Prostate gland (tissue), 2 donors: ENCODE measurements at regions not wholly inside any gene's neighbourhood (a gene's known extent, or its start where the extent isn't known, plus 50 kb on each side); places are given as distances from the start of the nearest gene placed in this dataset.
"Not testable (repeated sequence)": the region's sequence is repeated elsewhere in the genome, so short reads cannot be mapped to it uniquely, and the experiment has no call there.

Experiments used
- DNase-seq: peaks from one replicate; pipeline ENCODE4 v3.0.0-alpha.2; 2019; ENCODE audit warnings: low spot score
- H3K27ac ChIP-seq, 2 donors: fragments of 200-600 bp; sonication (generic); 2 replicates each; pipeline ENCODE4 v1.5.1; 2017 to 2019
- H3K27me3 ChIP-seq: fragments of 200-600 bp; sonication (generic); replicated peaks from 2 replicates; pipeline ENCODE4 v1.5.1; 2019; ENCODE audit not compliant: insufficient read depth
- H3K36me3 ChIP-seq, 2 donors: fragments of 200-600 bp; sonication (generic); 1 replicate in 1 of 2; 2 replicates in 1 of 2; pipeline versions ENCODE4 v1.5.1 to v1.8.1; 2017 to 2019
- H3K4me1 ChIP-seq: fragments of 200-600 bp; sonication (generic); replicated peaks from 2 replicates; pipeline ENCODE4 v1.5.1; 2019
- H3K4me3 ChIP-seq, 2 donors: fragments of 200-600 bp; sonication (generic); 2 replicates each; pipeline ENCODE4 v1.5.1; 2017 to 2019
- H3K9me3 ChIP-seq: fragments of 200-600 bp; sonication (generic); 2 replicates; pipeline ENCODE4 v1.5.1; 2017
- CTCF ChIP-seq, 4 experiments: fragments of 200-600 bp in 2 of 4; fragments of 450-650 bp in 2 of 4; sonication (generic) in 2 of 4; IDR thresholded peaks; 1 replicate in 3 of 4; 2 replicates in 1 of 4; pipeline ENCODE4 v1.5.1; 2016 to 2019; ENCODE audit warnings: antibody characterized with exemption in 4 of 4, mild to moderate bottlenecking in 2 of 4, moderate library complexity in 2 of 4
- POLR2A ChIP-seq: fragments of 450-650 bp; IDR thresholded peaks from one replicate; pipeline ENCODE4 v1.6.1; 2016; ENCODE audit warnings: antibody characterized with exemption, mild to moderate bottlenecking
- POLR2AphosphoS5 ChIP-seq: sonication (generic); formaldehyde crosslinking; IDR thresholded peaks from one replicate; pipeline ENCODE4 v1.6.1; 2017; ENCODE audit warnings: antibody characterized with exemption
- WGBS: methylation state at CpG from one replicate; pipeline ENCODE4 v1.1.5; 2018; 5-methylcytosine and 5-hydroxymethylcytosine counted together
- intact Hi-C: fragments of 100-400 bp; cut with DNase I; formaldehyde crosslinking; loops from one replicate; pipeline ENCODE4 v1.14.2; 2022

GRCh38 chr6:135555550-135555949 lies 58.0 kb upstream of the AHI1 start:
- Histone ChIP-seq H3K4me1 (no peaks in the 10 kb centered on the region), H3K27me3 (no peaks in the 10 kb centered on the region), H3K9me3 (no peaks in the 10 kb centered on the region), H3K27ac (no peak overlapping the region), H3K4me3 (no peak overlapping the region), H3K36me3 (no peaks in the 10 kb centered on the region)
- TF ChIP-seq POLR2AphosphoS5 (no peak), CTCF (IDR thresholded peaks at IDR 0.05) (no peak), POLR2A (no peak)
- intact Hi-C loops = no loop called here
- DNase-seq = no peak
- WGBS = 88% methylated on average over 4 of the region's 4 CpGs

GRCh38 chr6:135557582-135557981 lies 60.0 kb upstream of the AHI1 start:
- no peak for TF ChIP-seq POLR2AphosphoS5
- TF ChIP-seq POLR2A = no peak
- no peak for TF ChIP-seq CTCF (IDR thresholded peaks at IDR 0.05)
- Histone ChIP-seq H3K4me3 (no peak overlapping the region), H3K9me3 (no peaks in the 10 kb centered on the region), H3K27me3 (no peaks in the 10 kb centered on the region), H3K36me3 (no peaks in the 10 kb centered on the region), H3K27ac (no peak overlapping the region), H3K4me1 (no peaks in the 10 kb centered on the region)
- intact Hi-C loops = no loop called here
- DNase-seq = no peak
- WGBS = 88% methylated on average over 2 of the region's 2 CpGs

- H3K27me3 ChIP-seq, intact Hi-C loops, DNase-seq, H3K4me1 ChIP-seq, H3K36me3 ChIP-seq, H3K27ac ChIP-seq, H3K4me3 ChIP-seq, H3K9me3 ChIP-seq: not testable (repeated sequence)
- WGBS = 100% methylated on average over 1 of the region's 1 CpG
Observed at GRCh38 chr6:135565605-135566004, 68.1 kb upstream of the AHI1 start.

GRCh38 chr6:135566311-135567068 lies 69.0 kb upstream of the AHI1 start:
- Histone ChIP-seq H3K27ac (no peak overlapping the region), H3K4me3 (no peak overlapping the region), H3K9me3 (no peaks in the 10 kb centered on the region), H3K4me1 (peaks cover 6% of the 10 kb centered on the region), H3K27me3 (no peaks in the 10 kb centered on the region), H3K36me3 (no peaks in the 10 kb centered on the region)
- intact Hi-C loops = no loop called here
- TF ChIP-seq POLR2AphosphoS5 (no peak), POLR2A (no peak), CTCF (IDR thresholded peaks at IDR 0.05) (no peak)
- WGBS = 97% methylated on average over 7 of the region's 7 CpGs
- DNase-seq = no peak

GRCh38 chr6:135567375-135568083 lies 70.0 kb upstream of the AHI1 start:
- H3K27ac ChIP-seq = peak overlapping the region in 1 of 2 donors; percentile 8
- DNase-seq = no peak
- WGBS = 68% methylated on average over 2 of the region's 2 CpGs
- H3K27me3 ChIP-seq = no peaks in the 10 kb centered on the region
- TF ChIP-seq CTCF (IDR thresholded peaks at IDR 0.05) (no peak), POLR2AphosphoS5 (no peak), POLR2A (no peak)
- H3K36me3 ChIP-seq = no peaks in the 10 kb centered on the region
- H3K9me3 ChIP-seq = no peaks in the 10 kb centered on the region
- intact Hi-C loops = no loop called here
- no peak overlapping the region for H3K4me3 ChIP-seq
- H3K4me1 ChIP-seq = peaks cover 6% of the 10 kb centered on the region
